GM18517 (cell line): ENCODE measurements at regions not wholly inside any gene's neighbourhood (a gene's known extent, or its start where the extent isn't known, plus 50 kb on each side); places are given as distances from the start of the nearest gene placed in this dataset.

Experiments used
- ATAC-seq: cut with Tn5 transposase; IDR thresholded peaks from one replicate; pipeline ENCODE4 v1.9.1; 2021; ENCODE audit warnings: mild to moderate bottlenecking, moderate library complexity; ENCODE audit not compliant: unreplicated experiment

DNA sequence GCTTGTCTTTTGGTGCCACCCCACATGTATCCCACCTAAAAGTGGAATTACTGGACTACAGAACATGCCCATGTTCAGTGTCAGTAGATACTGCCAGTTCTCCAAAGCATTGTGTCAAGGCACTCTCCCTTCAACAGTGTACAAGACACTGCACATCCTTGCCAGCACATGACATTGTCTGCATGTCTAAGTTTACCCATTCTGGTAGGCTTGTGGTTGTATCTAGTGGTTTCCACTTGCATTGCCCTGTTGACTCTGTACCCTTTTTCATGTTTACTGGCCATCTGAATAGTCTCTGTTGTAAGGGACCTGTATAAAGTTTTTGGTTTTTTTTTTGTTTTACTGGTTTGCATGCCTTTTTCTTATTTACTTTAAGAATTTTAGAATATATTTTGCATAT lies 222.4 kb upstream of the CNR1 start:
- ATAC-seq, result no peak

- ATAC-seq, result no peak
These were observed 220.0 kb upstream of the CNR1 start for GRCh38 chr6:88386167-88386566.

- no peak for ATAC-seq
These were observed 217.0 kb upstream of the CNR1 start for GRCh38 chr6:88383183-88383582.

- ATAC-seq, result no peak
These were observed 215.1 kb upstream of the CNR1 start for GRCh38 chr6:88381289-88381642.

- ATAC-seq, result no peak
These were observed 214.6 kb upstream of the CNR1 start for GRCh38 chr6:88380618-88381288.

- no peak for ATAC-seq
These were observed 213.9 kb upstream of the CNR1 start for GRCh38 chr6:88380083-88380482.

- no peak for ATAC-seq
These were observed 212.5 kb upstream of the CNR1 start for GRCh38 chr6:88378639-88379038.

- no peak for ATAC-seq
These were observed 211.9 kb upstream of the CNR1 start for GRCh38 chr6:88377976-88378568.

DNA sequence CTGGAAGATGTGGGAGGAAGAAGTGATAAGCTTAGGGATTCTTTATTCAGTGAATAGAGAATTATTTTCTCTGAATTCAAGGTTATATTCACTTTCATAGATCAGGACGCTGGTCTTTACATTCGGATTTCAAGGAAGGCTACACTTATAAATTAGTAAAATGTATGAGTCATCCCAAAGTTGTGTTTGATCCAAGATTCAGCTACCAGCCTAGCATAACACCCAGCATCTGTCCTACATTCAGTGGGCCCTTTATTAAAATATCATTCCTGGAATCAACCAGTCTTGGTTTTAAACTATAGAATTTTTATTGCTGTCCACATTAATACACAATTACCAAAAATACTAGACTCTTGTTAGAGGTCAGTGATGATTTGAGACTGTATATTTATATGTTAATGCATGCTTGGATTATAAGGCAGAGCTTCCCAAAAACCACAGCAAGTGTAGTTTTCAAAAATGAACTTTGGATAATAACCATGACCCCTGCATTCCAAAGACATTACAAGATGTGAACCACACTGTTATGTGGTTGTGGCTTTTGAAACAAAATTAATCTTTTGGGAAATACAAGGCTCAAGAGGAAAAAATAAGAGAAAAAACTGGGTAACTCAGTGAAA lies 210.7 kb upstream of the CNR1 start:
- no peak for ATAC-seq

- ATAC-seq, result no peak
These were observed 210.1 kb upstream of the CNR1 start for GRCh38 chr6:88376197-88376596.

GRCh38 chr6:88374553-88374952 lies 208.4 kb upstream of the CNR1 start:
- ATAC-seq, result no peak

- no peak for ATAC-seq
These were observed 205.3 kb upstream of the CNR1 start for GRCh38 chr6:88371480-88371879.

GRCh38 chr6:88370127-88370710 lies 204.1 kb upstream of the CNR1 start:
- no peak for ATAC-seq

GRCh38 chr6:88369262-88369661 lies 203.1 kb upstream of the CNR1 start:
- ATAC-seq, result no peak

- ATAC-seq, result no peak
These were observed 202.1 kb upstream of the CNR1 start for GRCh38 chr6:88368071-88368787.

DNA sequence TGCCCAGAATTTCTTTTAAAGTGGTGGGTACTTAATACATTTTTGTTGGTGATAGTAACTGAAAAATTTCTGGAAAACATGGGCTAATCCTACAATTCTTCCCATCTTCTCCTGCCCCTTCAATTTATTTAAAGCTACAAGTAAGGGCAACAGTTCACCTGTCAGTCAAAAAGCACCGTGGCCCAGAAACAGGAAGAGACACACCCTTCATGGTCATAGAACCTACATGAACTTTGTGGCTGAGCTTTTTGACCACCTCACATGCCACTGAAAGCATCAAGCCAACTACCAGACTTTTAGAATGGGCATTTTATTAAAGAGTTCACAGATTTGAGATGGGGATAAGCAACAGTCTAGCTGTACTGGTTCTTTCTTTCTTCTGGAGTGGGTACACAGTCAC lies 201.1 kb upstream of the CNR1 start:
- ATAC-seq, result no peak

GRCh38 chr6:88366672-88367071 lies 200.5 kb upstream of the CNR1 start:
- no peak for ATAC-seq

DNA sequence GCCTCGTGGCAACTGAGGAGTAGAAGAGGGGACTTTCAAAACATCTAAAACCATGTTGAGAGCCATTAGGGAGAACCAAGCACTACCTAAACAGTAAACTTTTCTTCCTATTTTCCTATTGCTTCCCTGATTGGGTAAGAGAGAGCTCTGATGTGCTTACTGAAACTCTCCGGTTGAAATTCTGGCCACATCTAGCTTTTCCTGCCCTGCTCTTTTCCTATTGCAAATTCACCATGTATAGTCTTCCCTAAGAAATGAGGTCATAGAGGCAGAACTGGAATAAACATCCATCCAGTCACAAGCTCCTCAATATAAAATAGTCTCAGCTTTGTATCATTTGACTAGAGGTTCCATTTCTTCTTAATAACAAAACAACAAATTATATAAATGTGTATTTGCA lies 199.5 kb upstream of the CNR1 start:
- ATAC-seq, result no peak

GRCh38 chr6:88365230-88365629 lies 199.1 kb upstream of the CNR1 start:
- no peak for ATAC-seq

- no peak for ATAC-seq
These were observed 195.6 kb upstream of the CNR1 start for GRCh38 chr6:88361754-88362153.

DNA sequence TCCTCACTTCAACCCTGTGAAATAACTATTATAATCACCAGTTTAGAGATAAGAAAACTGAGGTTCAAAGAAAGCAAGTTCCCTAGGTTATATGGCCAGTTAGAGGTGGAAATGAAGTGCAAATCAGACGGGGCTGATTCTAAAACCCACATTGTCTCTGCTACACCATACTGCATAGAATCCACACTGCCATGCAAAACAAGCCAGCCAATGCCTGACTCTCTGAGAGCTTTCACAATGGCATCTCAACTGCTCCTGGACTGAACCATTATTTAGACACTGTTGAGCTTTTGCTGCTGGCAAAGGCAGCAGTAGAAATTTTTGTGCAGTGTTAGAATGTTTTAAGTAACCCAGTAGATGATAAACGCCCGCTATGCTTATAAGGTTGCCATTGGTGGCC lies 195.2 kb upstream of the CNR1 start:
- no peak for ATAC-seq
